GM21723 (cell line): ENCODE measurements at regions not wholly inside any gene's neighbourhood (a gene's known extent, or its start where the extent isn't known, plus 50 kb on each side); places are given as distances from the start of the nearest gene placed in this dataset.

Experiments
- ATAC-seq: cut with Tn5 transposase; IDR thresholded peaks from one replicate; pipeline ENCODE4 v1.9.1; 2021; ENCODE audit warnings: mild to moderate bottlenecking, moderate library complexity; ENCODE audit not compliant: unreplicated experiment

DNA sequence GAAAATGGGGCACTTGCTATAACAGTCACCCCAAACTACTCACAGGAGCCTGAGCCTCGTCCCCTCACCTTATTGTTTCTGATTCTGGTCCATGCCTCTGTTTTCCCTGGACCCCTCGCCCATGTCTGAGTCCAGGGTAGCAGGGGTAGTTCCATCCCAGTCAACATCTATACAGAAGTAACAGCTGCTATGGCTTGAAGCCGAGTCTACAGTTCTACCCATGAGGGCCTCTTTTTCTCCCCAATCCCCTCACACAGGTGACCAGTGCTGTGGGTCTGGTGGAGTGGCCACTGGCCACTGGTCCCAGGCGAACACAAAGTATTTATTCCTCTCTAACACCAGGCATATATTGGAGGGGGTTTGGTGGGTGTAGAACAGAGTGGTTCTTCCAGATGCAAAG, 116.4 kb downstream of the ZNF280B start:
- ATAC-seq: no peak

DNA sequence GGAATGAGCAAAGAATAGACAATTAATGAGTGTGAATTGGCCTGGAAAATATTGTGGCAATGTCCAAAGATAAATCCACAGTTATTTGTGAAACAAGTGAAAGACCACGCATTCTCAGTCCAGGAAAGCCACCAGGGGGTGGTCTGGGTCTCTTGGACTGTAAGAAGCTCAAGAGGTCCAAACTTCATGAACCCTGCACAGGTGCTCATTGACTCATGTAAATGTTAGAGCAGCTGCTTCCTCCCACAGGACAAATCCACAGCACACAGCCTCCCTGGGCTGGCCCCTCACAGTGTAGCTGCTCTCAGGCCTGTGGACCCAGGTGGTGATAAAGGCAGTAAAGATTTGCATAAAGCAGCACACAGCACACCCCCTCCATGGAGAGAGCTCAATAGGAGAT, 114.0 kb downstream of the ZNF280B start:
- no peak for ATAC-seq

DNA sequence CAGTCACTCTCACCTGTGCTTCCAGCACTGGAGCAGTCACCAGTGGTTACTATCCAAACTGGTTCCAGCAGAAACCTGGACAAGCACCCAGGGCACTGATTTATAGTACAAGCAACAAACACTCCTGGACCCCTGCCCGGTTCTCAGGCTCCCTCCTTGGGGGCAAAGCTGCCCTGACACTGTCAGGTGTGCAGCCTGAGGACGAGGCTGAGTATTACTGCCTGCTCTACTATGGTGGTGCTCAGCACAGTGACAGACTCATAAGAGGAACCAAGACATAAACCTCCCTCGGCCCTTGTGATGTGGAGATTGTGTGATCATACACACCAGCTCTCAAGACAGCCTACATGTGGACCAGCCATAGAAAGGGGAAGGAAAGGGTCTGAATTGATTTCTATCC, 113.3 kb downstream of the ZNF280B start:
- no peak for ATAC-seq

DNA sequence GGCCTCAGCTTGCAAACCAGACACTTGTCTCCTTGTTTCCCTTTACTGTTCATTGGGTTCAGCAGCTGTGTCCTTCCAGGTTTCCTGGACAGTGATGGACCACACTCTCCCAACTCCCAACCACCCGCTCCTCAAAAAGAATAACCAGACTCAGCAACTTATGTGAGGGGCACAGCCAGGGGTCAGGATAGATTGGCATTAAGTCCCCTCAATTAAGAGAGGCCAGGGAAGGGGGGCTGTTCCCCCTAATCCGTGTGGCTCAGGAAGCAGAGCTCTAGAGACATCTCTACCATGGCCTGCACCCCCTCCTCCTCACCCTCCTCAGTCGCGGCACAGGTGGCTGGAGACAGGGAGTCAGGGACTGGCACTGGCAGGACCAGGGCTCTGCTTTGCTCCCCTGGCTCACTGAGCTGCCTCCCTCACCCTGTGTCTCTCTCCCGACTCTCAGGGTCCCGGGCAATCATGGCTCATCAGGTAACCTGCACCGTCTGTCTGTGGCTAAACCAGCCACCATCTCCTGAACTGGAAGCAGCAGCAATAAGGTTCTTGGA, 111.7 kb downstream of the ZNF280B start:
- ATAC-seq: no peak

DNA sequence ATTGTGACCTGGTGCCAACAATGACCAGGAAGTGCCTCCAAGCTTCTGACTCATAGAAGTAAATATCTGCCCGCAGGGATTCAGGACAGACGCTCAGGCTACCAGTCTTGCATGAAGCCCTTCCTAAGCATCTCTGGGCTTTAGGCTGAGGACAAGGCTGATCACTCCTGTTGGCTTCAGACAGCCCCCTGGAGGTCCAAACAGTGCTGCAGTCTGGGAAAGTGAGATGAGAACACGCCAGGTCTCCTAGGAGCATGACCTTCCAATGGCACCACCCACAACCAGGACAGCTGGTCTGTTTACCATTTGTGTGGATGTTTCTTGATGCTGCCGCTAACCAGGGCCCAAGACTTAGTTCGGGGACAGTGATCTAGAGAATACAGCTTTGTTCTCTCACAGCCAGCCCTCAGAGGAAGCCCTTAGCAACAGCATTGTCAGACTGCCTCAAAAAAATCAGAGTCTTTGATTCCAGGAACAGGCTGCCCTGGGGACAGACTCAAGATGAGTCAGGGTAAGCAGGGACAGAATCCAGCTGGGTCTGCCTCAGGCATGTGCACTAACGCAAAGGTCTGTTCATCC, 111.2 kb downstream of the ZNF280B start:
- ATAC-seq: no peak

DNA sequence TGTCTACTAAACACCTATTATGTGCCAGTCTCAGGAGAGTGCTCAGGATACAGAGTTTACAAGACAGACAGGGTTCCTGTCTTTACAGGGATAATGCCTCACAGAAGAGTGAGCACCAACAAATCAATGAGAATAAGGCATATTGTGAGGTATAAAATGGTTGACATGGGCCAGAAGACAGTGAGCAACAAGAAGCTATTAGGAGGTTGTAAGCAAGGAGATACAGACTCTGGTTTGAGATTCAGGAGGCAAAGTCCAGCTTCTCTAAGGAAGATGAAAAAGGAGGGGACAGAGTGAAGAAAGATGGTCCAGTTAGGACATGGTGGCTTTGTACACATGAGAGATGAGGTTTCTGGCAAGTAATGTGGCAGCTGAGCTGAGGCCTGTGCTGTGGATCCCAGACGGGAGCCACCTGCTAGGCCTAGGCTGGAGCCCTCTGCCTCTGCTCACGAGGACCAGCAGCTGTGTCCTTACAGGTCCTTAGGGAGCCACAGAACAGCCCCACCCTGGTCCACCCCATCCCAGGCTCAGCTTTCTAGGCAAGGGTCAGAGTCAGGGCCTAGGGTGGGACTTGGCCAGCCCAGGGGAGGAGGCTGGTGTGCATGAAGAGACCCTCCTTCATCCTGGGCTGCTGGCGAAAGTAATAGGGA, 110.5 kb downstream of the ZNF280B start:
- ATAC-seq: no peak

DNA sequence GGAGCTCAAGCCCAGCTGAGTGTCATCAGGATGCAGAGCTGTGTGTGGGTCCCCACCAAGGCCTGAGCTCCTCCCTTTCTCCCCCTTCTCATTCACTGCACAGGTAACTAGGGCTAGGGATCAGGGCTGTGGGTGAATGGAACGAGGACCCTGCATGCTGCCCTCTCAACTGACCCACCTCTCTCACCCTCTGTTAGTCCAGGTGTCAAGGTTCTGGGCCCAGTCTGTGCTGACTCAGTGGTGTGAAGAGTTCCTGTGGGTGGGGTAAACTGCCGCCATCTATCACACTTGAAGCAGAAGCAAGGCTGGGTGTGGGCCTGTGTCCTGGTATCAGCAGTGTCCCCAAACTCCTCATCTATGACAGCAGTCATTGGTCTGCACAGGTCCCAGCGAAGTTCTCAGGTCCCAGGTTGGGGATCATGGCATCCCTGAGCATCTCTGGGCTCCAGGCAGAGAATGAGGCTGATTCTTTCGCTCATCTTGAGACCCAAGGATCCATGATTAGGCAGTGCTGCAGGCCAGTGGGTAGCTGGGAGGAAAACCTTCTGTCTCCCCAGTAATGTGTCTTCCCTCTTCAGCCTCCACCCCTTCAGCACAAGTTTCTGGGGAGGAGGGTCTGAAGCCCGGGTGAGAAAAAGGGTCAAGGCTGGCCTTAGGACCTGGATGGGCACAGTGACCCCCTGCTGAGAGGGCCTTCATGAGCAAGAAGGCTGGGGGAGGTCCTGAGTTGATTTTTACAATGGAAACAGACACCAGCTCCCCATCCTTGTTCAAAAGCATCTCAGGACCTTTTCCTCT, 109.8 kb downstream of the ZNF280B start:
- ATAC-seq: no peak

DNA sequence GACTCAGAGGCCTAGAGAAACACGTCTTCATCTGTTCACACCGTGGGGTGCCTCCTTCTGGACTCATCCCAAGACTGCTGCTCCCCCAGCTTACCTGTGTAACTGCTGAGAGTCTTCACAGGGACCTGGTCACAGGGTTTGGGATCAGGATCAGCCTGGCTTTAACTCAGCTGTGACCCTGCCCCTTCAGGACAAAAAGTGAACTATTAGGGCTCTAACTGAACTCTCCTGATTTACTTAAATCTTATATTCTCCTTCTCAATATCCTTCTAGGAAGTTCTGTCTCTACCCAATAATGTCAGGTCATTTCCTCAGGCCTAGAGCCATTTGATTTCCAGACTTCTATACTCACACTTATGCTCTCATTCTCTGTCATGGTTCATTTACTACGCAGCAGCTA, 108.4 kb downstream of the ZNF280B start:
- ATAC-seq: no peak

DNA sequence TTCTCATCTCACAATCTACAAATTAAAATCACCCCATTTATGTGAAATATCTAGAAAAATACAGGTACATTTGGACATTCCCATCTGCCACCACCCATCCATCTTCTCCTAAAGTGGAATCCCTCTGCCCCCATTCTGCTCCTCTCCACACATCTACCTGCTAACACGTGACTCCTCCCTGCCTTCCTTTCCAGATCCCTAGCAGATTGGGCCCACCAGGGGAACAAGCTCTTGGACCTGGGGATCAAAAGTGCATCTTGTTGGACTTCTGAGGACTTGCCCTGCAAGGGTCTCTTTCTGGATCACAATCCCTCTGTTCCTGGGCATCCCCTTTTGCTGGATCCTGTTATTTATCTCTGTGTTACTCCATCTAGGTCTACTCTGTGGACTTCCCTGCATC, 107.6 kb downstream of the ZNF280B start:
- no peak for ATAC-seq

DNA sequence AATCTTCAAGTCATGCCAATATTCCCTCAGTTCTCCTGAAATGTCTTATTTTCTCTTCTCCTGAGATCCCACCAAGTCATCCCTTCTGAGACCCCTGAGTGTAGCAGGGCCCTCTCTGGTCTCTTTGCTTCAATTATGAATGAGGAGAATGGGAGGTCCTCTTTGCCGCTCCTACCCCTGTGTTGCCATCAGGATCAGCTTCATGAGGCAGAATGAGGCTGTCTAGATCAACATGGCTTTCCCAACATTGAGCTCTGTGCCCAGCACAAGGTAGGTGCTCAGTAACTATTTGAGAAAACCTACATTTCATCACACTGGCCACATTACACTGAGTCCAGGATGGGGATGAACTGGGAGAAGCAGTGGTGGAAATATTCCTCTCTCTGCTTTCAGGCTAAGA, 107.2 kb downstream of the ZNF280B start:
- ATAC-seq: no peak

DNA sequence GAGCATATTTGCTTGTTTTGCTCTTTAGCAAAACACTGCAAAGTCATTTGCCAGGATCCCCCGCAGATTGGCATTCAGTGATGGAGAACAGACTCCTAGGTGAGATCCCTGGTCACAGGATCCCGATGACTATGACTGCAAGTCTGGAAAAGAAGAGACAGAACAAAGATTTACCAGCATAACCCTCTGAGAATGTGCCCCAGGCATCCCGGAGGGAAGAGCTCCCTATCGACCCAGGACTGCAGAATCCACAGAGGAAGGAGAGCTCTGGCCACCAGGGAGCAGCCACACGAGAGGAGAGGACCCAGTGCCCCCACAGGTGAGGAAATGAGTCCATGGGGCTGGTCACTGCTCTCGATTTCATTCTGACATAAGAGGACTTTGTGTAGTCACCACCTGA, 105.2 kb downstream of the ZNF280B start:
- ATAC-seq: no peak

DNA sequence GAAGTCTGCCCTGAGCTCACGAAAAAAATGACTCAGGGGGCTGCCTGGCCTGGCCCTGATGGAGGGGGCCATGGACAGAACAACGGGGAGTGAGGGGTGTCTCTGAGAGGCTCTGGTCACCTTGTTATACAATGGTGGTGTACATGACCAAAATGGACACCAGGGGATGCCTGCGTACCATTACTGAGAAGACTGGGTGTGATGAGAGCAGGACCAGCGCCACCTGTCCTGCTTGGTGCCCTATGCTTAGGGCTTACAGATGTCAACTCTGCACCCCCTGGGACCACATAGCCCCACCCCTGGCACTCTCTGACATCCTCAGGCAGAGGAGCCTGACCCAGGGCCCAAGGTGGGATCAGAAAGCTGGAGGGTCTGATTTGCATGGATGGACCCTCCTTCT, 104.8 kb downstream of the ZNF280B start:
- ATAC-seq: no peak

DNA sequence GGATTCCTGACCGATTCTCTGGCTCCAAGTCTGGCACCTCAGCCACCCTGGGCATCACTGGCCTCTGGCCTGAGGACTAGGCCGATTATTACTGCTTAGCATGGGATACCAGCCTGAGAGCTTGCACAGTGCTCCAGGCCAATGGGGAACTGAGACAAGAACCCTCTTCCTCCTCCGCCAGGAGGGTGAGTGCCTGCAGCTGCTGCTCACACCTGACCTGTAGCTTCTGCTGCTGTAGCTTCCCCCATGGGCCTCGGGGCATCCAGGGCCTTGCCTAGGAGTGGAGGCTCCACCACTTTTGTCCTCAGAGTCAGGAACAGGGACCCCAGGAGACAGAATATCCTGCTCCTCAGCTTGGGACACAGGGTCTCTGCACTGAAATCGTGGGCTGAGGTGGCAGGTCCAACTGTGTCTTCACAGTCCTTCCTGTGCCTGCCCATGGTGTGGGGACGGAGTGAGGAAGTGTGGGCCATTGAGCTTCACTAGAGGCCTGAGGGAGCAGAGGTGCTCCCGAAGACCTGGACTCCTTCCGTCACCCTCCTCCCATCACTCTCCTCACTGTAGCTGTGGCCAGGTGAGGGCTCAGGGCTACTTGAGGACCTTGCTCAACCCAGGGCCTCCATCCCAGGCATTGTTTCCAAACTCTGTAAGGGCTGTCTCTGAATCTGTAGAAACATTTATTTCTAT, 103.8 kb downstream of the ZNF280B start:
- ATAC-seq: no peak

DNA sequence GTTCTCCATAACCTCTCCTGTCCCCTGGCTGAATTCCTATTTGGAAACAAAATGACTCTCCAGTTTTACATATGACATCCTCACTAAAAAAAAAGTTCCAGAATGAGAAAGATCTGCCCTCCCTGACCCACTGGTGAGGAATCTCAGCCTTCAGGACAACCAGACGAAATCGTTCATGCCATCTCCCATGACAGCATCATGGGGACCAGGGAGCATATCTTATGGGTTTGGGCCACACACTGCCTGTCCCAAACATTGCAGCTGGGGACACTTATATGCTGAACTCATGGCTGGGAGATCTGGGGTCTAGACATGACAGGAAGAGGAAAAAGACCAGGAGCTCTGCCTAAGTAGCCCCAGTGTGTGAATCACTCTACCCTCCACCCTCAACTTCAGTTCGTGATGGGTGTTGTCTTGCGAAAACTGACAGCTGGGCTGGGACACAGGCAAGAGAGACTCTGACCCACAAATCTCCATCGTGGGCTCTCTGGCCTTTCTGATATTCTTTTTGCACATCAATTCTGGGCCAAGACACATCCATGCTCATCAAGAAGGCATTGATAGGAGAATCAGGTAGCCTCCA, 102.0 kb downstream of the ZNF280B start:
- ATAC-seq: no peak

DNA sequence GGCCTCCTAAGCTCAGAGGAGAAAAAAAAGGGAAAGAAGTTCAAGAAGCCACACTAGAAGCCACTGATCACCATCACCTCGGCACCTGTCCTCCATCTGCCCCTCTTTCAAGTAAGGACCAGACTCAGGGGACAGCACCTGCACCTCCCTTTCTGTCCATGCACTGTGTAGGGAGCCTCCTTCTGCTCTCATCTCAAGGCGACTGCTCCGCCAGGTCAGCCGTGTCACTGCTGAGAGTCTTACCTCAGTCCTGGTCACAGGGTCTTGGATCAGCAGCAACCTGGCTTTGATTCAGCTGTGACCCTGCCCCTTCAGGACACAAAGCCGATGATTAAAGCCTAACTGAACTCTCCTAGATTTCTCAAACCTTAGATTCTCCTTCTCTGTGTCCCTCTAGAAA, 101.5 kb downstream of the ZNF280B start:
- no peak for ATAC-seq

DNA sequence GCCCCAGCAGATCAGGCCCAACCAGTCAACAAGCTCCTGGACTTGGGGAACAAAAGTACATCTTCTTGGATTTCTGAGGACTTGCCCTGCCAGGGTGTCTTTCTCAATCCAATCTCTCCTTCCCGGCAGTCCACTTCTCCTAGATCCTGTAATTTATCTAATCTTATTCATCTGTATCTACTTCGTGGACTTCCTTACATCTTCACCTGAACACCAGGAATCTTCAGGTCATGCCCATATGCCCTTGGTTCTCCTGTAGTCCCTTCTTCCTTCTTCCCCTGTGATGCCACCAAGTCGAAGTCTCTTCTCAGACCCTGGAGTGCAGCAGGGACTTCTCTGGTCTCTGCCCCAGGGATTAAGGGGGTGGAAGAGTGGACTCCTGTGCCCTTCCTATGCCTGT, 100.3 kb downstream of the ZNF280B start:
- ATAC-seq: no peak

DNA sequence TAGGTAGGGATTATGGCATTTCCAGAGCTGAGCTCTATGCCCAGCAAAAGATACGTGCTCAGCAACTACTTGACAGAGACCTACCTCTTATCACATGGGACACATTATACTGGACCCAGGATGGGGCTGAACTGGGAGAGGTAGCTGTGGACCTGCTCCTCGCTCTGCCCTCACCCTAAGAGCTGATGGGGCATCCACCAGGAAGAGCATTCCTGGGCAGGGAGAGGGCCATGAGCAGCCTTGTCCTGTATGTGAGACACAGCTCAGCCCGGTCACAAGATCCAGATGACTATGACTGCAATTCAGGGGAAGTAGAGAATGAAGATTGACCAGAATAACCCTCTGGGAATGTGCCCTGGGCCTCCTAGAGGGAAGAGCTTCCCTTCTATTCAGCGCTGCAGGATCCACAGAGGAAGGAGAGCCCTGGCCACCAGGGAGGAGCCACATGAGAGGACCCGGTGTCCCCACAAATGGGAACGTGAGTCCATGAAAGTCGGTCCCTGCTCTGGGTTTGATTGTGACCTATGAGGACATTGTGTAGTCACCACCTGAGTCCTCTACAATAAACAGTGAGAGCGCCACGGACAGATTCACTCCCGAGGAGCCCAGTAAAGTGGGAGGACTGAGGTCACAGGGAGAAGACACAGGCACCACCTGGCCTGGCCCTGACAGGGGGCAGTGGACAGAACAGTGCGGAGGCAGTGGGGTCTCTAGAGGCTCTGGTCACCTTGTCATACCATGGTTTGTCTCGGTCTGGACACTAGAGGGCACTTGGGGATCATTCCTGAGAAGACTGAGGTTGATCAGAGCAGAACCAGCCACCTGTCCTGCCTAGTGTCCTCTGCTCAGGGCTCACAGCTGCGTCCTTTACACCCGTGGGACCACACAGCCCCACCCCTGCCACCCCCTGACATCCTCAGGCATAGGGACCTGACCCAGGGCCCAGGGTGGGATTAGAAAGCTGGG, 99.5 kb downstream of the ZNF280B start:
- no peak for ATAC-seq

DNA sequence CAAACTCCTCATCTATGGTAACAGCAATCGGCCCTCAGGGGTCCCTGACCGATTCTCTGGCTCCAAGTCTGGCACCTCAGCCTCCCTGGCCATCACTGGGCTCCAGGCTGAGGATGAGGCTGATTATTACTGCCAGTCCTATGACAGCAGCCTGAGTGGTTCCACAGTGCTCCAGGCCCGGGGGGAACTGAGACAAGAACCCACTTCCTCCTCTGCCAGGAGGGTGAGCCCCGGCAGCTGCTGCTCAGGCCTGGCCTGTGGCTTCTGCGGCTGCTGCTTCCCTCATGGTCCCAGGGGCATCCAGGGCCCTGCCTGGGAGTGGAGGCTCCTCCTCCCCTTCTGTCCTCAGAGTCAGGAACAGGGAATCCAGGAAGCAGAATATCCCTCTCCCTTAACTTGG, 98.4 kb downstream of the ZNF280B start:
- no peak for ATAC-seq

DNA sequence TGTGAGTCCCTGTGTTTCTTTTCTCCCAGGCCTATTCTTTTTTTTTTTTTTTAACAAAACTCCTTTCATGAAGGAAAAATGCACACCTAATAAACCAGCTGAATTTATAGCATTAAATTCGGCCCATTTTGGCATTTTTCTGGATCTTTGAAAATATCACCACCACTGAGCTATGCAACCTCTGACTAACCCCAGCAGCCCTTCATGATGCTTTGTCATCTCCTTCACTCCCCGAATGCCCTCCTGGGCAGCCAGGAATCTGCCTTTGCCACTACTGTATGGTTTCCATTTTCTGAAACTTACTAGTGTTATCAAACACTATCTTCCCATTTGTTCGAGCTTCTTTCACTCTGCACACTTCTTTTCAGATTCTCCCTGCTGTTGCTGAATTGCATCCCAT, 97.9 kb downstream of the ZNF280B start:
- ATAC-seq: no peak

DNA sequence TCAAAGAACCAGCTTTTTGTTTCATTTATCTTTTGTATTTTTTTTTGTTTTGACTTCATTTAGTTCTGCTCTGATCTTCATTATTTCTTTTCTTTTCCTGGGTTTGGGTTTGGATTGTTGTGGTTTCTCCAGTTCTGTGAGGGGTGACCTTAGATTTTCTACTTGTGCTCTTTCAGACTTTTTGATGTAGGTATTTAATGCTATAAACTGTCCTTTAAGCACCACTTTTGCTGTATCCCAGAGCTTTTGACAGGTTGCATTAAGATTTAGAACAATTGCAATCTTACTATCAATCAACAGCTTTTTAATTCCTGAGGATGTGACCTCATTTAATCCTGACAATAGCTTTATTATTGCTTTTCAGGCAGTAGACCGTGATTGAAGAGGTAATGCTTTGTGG, 94.3 kb downstream of the ZNF280B start:
- no peak for ATAC-seq
